ENCODE measurements at regions not wholly inside any gene's neighbourhood (a gene's known extent, or its start where the extent isn't known, plus 50 kb on each side); places are given as distances from the start of the nearest gene placed in this dataset.

DNA sequence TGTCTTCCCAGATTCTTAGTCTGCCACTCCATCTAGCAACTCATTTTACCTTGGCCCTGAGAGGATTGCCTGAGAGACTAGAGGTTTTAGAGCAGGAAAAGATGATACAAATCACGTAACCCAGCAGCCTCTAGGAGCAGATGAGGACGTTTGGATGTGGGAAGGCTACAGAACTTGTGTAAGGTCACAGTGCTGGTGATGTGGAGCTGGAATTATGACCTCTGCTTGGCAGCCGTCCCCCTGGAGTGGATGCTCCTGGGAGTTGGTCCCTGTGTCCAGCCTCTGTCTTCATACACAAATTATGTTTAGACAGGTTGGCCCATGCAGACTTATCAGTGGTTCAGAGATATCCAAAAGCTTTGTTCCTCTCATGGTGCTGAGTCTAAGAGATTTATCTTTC is 499.0 kb downstream of the EBF1 start:
- no peaks in the 10 kb centered on the region for H3K9me3 ChIP-seq (ENCODE audit: insufficient read depth, low read length)

DNA sequence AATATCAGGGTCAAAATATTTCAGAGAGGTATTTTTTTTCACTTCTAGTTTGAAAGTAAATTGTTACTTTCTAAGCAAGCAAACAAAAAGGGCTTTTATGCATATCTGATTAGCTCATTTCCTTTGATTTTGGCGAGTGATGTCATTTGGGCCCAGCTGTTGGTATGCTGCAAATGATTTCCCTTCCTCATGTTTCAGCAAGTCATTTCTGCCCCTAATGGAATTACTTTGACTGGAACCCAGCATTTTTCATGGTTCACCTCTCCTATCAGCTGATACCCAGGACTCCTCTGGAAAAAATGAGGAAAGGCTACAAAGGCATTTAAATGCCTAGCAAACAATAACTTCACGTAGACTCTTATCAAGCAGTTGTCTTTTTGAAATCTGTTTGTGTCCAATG is 500.6 kb downstream of the EBF1 start:
- no peak for TF ChIP-seq EZH2phosphoT487 (conservative IDR thresholded peaks at IDR 0.05; ENCODE audit: low read length)
- TF ChIP-seq, protein P1, sequence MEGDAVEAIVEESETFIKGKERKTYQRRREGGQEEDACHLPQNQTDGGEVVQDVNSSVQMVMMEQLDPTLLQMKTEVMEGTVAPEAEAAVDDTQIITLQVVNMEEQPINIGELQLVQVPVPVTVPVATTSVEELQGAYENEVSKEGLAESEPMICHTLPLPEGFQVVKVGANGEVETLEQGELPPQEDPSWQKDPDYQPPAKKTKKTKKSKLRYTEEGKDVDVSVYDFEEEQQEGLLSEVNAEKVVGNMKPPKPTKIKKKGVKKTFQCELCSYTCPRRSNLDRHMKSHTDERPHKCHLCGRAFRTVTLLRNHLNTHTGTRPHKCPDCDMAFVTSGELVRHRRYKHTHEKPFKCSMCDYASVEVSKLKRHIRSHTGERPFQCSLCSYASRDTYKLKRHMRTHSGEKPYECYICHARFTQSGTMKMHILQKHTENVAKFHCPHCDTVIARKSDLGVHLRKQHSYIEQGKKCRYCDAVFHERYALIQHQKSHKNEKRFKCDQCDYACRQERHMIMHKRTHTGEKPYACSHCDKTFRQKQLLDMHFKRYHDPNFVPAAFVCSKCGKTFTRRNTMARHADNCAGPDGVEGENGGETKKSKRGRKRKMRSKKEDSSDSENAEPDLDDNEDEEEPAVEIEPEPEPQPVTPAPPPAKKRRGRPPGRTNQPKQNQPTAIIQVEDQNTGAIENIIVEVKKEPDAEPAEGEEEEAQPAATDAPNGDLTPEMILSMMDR (IDR thresholded peaks at IDR 0.05; ENCODE audit: insufficient read depth, low read length, poor library complexity, severe bottlenecking): no peak
- Histone ChIP-seq H3K4me2 (ENCODE audit: low read depth, low read length, poor library complexity, severe bottlenecking) (no peak overlapping the region), H2AFZ (ENCODE audit: low read depth, low read length, severe bottlenecking) (no peak overlapping the region), H3K9ac (ENCODE audit: low read length) (no peak overlapping the region), H3K9me2 (replicated peaks; ENCODE audit: insufficient read depth, low read length) (no peaks in the 10 kb centered on the region), H3K79me2 (ENCODE audit: insufficient read depth, low read length) (no peaks in the 10 kb centered on the region), H3K27ac (ENCODE audit: low read depth, low read length) (no peak overlapping the region), H3F3A (ENCODE audit: insufficient read depth) (no peaks in the 10 kb centered on the region), H3K9me3 (ENCODE audit: insufficient read depth, low read length) (no peaks in the 10 kb centered on the region), H3K4me3 (ENCODE audit: insufficient read depth, low read length, poor library complexity, severe bottlenecking) (no peak overlapping the region), H4K20me1 (ENCODE audit: low read depth, low read length) (no peaks in the 10 kb centered on the region), H3K36me3 (ENCODE audit: low read length) (no peaks in the 10 kb centered on the region), H3K27me3 (ENCODE audit: low read length) (no peaks in the 10 kb centered on the region)

More for the DNA sequence above, 499.0 kb downstream of the EBF1 start:
- H3K79me2 ChIP-seq (ENCODE audit: insufficient read depth, low read length): no peaks in the 10 kb centered on the region
- no peak overlapping the region for H2AFZ ChIP-seq (ENCODE audit: low read depth, low read length, severe bottlenecking)
- H3K4me2 ChIP-seq (ENCODE audit: low read depth, low read length, poor library complexity, severe bottlenecking): no peak overlapping the region
- TF ChIP-seq, protein P1 (IDR thresholded peaks at IDR 0.05; ENCODE audit: insufficient read depth, low read length, poor library complexity, severe bottlenecking): no peak
- no peak for TF ChIP-seq EZH2phosphoT487 (conservative IDR thresholded peaks at IDR 0.05; ENCODE audit: low read length)
- no peaks in the 10 kb centered on the region for H3K27me3 ChIP-seq (ENCODE audit: low read length)
- no peak overlapping the region for H3K27ac ChIP-seq (ENCODE audit: low read depth, low read length)
- H3K9ac ChIP-seq (ENCODE audit: low read length): no peak overlapping the region
- H3K36me3 ChIP-seq (ENCODE audit: low read length): no peaks in the 10 kb centered on the region
- no peaks in the 10 kb centered on the region for H3F3A ChIP-seq (ENCODE audit: insufficient read depth)
- no peaks in the 10 kb centered on the region for H4K20me1 ChIP-seq (ENCODE audit: low read depth, low read length)
- no peak overlapping the region for H3K4me3 ChIP-seq (ENCODE audit: insufficient read depth, low read length, poor library complexity, severe bottlenecking)
- H3K9me2 ChIP-seq (replicated peaks; ENCODE audit: insufficient read depth, low read length): no peaks in the 10 kb centered on the region

DNA sequence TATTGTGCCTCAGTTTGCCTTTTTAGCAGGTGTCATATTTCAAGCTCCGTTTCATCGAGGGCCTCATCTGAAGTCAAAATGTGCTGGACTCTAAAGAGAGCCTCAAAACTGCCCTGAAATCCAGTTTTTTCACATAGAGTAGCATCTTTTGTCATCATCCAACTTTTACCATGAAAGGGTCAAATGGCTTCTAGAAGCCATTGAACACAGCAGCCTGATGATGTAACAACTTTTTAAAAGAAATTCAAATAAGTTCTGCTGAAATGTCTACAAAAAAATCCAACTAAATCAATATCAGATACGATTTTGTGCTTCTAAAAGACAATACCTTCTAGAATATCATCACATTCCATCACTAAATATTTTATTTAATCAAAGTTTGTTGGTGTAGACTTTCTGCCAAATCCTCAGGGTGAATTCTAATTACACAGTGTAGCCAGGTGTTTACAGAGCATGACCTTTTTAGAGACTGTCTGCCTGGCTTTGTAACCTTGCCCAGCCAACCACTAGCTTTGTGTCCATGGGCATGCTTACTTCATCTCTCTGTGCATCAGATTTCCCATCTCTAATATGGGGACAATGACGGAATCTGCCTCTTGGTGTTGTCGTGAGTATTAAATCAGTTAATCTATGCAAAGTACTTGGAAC is 505.0 kb downstream of the EBF1 start:
- Histone ChIP-seq H3K36me3 (ENCODE audit: low read length) (no peaks in the 10 kb centered on the region), H3K4me2 (ENCODE audit: low read depth, low read length, poor library complexity, severe bottlenecking) (no peak overlapping the region), H3K4me3 (ENCODE audit: insufficient read depth, low read length, poor library complexity, severe bottlenecking) (no peak overlapping the region), H3K9ac (ENCODE audit: low read length) (no peak overlapping the region), H2AFZ (ENCODE audit: low read depth, low read length, severe bottlenecking) (no peak overlapping the region), H3K27me3 (ENCODE audit: low read length) (no peaks in the 10 kb centered on the region), H3K9me2 (replicated peaks; ENCODE audit: insufficient read depth, low read length) (no peaks in the 10 kb centered on the region), H3K9me3 (ENCODE audit: insufficient read depth, low read length) (no peaks in the 10 kb centered on the region), H3F3A (ENCODE audit: insufficient read depth) (no peaks in the 10 kb centered on the region), H3K27ac (ENCODE audit: low read depth, low read length) (no peak overlapping the region), H3K79me2 (ENCODE audit: insufficient read depth, low read length) (no peaks in the 10 kb centered on the region), H4K20me1 (ENCODE audit: low read depth, low read length) (no peaks in the 10 kb centered on the region)
- TF ChIP-seq, protein P1 (IDR thresholded peaks at IDR 0.05; ENCODE audit: insufficient read depth, low read length, poor library complexity, severe bottlenecking): no peak
- TF ChIP-seq EZH2phosphoT487 (conservative IDR thresholded peaks at IDR 0.05; ENCODE audit: low read length): no peak

Measured in SU-DHL-6 (cell line).